MM.1S (cell line): ENCODE measurements at regions not wholly inside any gene's neighbourhood (a gene's known extent, or its start where the extent isn't known, plus 50 kb on each side); places are given as distances from the start of the nearest gene placed in this dataset.

ENCODE experiments used
- DNase-seq: peaks from one replicate; pipeline ENCODE4 v3.0.0-alpha.2; 2015
- H2AFZ ChIP-seq: fragments of 300-600 bp; sonication (generic); 2 replicates; pipeline ENCODE4 v1.6.0; 2016; ENCODE audit warnings: antibody characterized with exemption, low read length
- H3F3A ChIP-seq: fragments of 300-600 bp; sonication (generic); 2 replicates; pipeline ENCODE4 v1.6.1; 2016; ENCODE audit warnings: mild to moderate bottlenecking, antibody characterized with exemption, low read length, moderate library complexity, mixed read lengths; ENCODE audit not compliant: insufficient read depth
- H3K27ac ChIP-seq: fragments of 300-600 bp; sonication (generic); 2 replicates; pipeline ENCODE4 v1.5.1; 2016; ENCODE audit warnings: mild to moderate bottlenecking, low read length
- H3K27me3 ChIP-seq: fragments of 300-600 bp; sonication (generic); replicated peaks from 2 replicates; pipeline ENCODE4 v1.6.0; 2016; ENCODE audit warnings: low read length; ENCODE audit not compliant: insufficient read depth
- H3K36me3 ChIP-seq: fragments of 300-600 bp; sonication (generic); replicated peaks from 2 replicates; pipeline ENCODE4 v1.6.1; 2016; ENCODE audit warnings: mild to moderate bottlenecking, low read length, mixed read lengths; ENCODE audit not compliant: insufficient read depth
- H3K4me1 ChIP-seq: fragments of 300-600 bp; sonication (generic); 2 replicates; pipeline ENCODE4 v1.6.1; 2016; ENCODE audit warnings: low read length, mixed read lengths
- H3K4me2 ChIP-seq: fragments of 300-600 bp; sonication (generic); 2 replicates; pipeline ENCODE4 v1.6.0; 2016; ENCODE audit warnings: low read depth, low read length
- H3K4me3 ChIP-seq: fragments of 300-600 bp; sonication (generic); 2 replicates; pipeline ENCODE4 v1.5.1; 2016; ENCODE audit warnings: low read length, mixed read lengths
- H3K79me2 ChIP-seq: fragments of 300-600 bp; sonication (generic); 2 replicates; pipeline ENCODE4 v1.6.1; 2016; ENCODE audit warnings: mixed run types, low read length, mixed read lengths
- H3K9ac ChIP-seq: fragments of 300-600 bp; sonication (generic); 2 replicates; pipeline ENCODE4 v1.6.1; 2016; ENCODE audit warnings: low read length, mixed read lengths
- H3K9me2 ChIP-seq: fragments of 300-600 bp; sonication (generic); replicated peaks from 2 replicates; pipeline ENCODE4 v1.6.1; 2016; ENCODE audit warnings: mild to moderate bottlenecking, low read length, mixed read lengths; ENCODE audit not compliant: insufficient read depth
- H3K9me3 ChIP-seq: fragments of 300-600 bp; sonication (generic); replicated peaks from 2 replicates; pipeline ENCODE4 v1.6.1; 2016; ENCODE audit warnings: mild to moderate bottlenecking, low read length, mixed read lengths; ENCODE audit not compliant: insufficient read depth
- H4K20me1 ChIP-seq: fragments of 300-600 bp; sonication (generic); 2 replicates; pipeline ENCODE4 v1.6.1; 2016; ENCODE audit warnings: mild to moderate bottlenecking, low read length, moderate library complexity, mixed read lengths; ENCODE audit not compliant: insufficient read depth
- CTCF ChIP-seq: fragments of 300-600 bp; sonication (generic); IDR thresholded peaks from 2 replicates; pipeline ENCODE4 v1.5.1; 2016; ENCODE audit warnings: antibody characterized with exemption, low read length, mixed read lengths
- EZH2 ChIP-seq: fragments of 300-600 bp; sonication (generic); optimal IDR thresholded peaks from 2 replicates; pipeline ENCODE3; 2017; ENCODE audit warnings: low read depth, mild to moderate bottlenecking, antibody characterized with exemption, low read length, mixed read lengths
- EZH2phosphoT487 ChIP-seq: fragments of 300-600 bp; sonication (generic); IDR thresholded peaks from 2 replicates; pipeline ENCODE4 v1.6.1; 2018; ENCODE audit warnings: antibody characterized with exemption, low read length

GRCh38 chrX:13419918-13420317 is 100.1 kb upstream of the ATXN3L start:
- no peak overlapping the region for H2AFZ ChIP-seq
- no peak overlapping the region for H3K27ac ChIP-seq
- H3K36me3 ChIP-seq: no peaks in the 10 kb centered on the region
- no peaks in the 10 kb centered on the region for H3F3A ChIP-seq
- H3K9me3 ChIP-seq: no peaks in the 10 kb centered on the region
- no peak for DNase-seq
- TF ChIP-seq EZH2 (no peak), EZH2phosphoT487 (no peak), CTCF (no peak)
- H3K27me3 ChIP-seq: no peaks in the 10 kb centered on the region
- no peaks in the 10 kb centered on the region for H3K9me2 ChIP-seq
- H3K4me1 ChIP-seq: no peaks in the 10 kb centered on the region
- no peak overlapping the region for H3K9ac ChIP-seq
- no peak overlapping the region for H3K4me3 ChIP-seq
- H4K20me1 ChIP-seq: no peaks in the 10 kb centered on the region
- no peaks in the 10 kb centered on the region for H3K79me2 ChIP-seq
- no peak overlapping the region for H3K4me2 ChIP-seq

- H3F3A ChIP-seq: no peaks in the 10 kb centered on the region
- TF ChIP-seq EZH2 (no peak), CTCF (no peak), EZH2phosphoT487 (no peak)
- H2AFZ ChIP-seq: no peak overlapping the region
- no peaks in the 10 kb centered on the region for H3K36me3 ChIP-seq
- no peak overlapping the region for H3K4me2 ChIP-seq
- H3K9me3 ChIP-seq: no peaks in the 10 kb centered on the region
- no peak overlapping the region for H3K4me3 ChIP-seq
- no peak for DNase-seq
- no peak overlapping the region for H3K9ac ChIP-seq
- no peaks in the 10 kb centered on the region for H3K4me1 ChIP-seq
- no peaks in the 10 kb centered on the region for H4K20me1 ChIP-seq
- H3K9me2 ChIP-seq: no peaks in the 10 kb centered on the region
- H3K27ac ChIP-seq: no peak overlapping the region
- no peaks in the 10 kb centered on the region for H3K79me2 ChIP-seq
- H3K27me3 ChIP-seq: no peaks in the 10 kb centered on the region
Measured at GRCh38 chrX:13419276-13419675, 99.4 kb upstream of the ATXN3L start.

- no peak for TF ChIP-seq EZH2phosphoT487
- no peak for TF ChIP-seq EZH2
- TF ChIP-seq CTCF: no peak
- Histone ChIP-seq H3K79me2 (no peaks in the 10 kb centered on the region), H3K9me2 (no peaks in the 10 kb centered on the region), H2AFZ (no peak overlapping the region), H3K27ac (no peak overlapping the region), H3K9me3 (no peaks in the 10 kb centered on the region), H3K9ac (no peak overlapping the region), H3K4me3 (no peak overlapping the region), H3K27me3 (no peaks in the 10 kb centered on the region), H3K4me1 (no peaks in the 10 kb centered on the region), H3K4me2 (no peak overlapping the region), H4K20me1 (no peaks in the 10 kb centered on the region), H3K36me3 (no peaks in the 10 kb centered on the region), H3F3A (no peaks in the 10 kb centered on the region)
- DNase-seq: no peak
Measured at GRCh38 chrX:13418126-13419097, 98.6 kb upstream of the ATXN3L start.
